ENCODE measurements at regions not wholly inside any gene's neighbourhood (a gene's known extent, or its start where the extent isn't known, plus 50 kb on each side); places are given as distances from the start of the nearest gene placed in this dataset.

DNA sequence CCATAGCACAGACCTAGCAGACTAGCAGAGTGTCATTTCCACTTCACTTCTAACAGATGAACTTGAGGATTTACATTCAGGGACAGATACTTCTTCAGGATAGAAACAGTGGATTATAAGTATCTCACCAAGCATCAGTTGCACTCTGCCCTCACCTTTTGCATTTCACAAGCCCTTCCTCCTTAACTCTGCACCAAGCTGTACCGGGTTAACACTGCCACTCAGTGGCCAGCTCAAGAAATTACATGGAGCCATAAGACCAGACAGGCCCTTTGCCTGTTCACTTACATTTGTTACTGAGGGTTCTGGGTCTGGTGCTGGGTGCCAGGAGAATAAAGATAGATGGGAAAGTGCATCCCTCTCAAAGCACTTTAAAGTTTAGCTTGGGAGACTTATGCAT lies 309.8 kb downstream of the SHANK2 start:
- no peak for ATAC-seq
- peaks cover 2% of the 10 kb centered on the region for H3K36me3 Mint-ChIP-seq (ENCODE audit: low read depth)
- no peak for DNase-seq
- H3K4me1 Mint-ChIP-seq, result no peaks in the 10 kb centered on the region
- no peak overlapping the region for H3K27ac Mint-ChIP-seq
- H3K4me3 Mint-ChIP-seq, result no peak overlapping the region
- H3K9me3 ChIP-seq (ENCODE audit: control insufficient read depth, low read length, poor library complexity, severe bottlenecking), result peaks cover 7% of the 10 kb centered on the region
- no peaks in the 10 kb centered on the region for H3K27me3 Mint-ChIP-seq

DNA sequence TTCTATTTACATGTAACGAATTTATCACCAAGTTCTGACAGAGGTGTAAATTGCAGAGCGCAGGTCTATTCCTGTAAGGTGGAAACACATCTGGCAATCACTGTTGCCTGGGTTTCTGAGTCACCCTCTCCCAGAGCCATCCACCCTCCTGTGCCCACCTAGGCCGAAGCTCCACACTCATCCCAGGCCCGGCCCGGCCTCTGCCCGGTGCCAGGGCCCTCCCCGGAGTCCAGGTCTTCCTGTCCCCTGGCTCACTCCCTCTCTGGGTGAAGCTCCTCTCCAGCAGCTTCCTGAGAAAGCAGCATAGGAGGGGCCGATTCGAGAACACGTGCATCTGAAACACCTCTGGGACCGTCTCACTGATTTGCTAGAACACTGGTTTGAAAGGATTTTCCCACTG lies 308.2 kb downstream of the SHANK2 start:
- no peaks in the 10 kb centered on the region for H3K4me1 Mint-ChIP-seq
- no peak for ATAC-seq
- peaks cover 7% of the 10 kb centered on the region for H3K9me3 ChIP-seq (ENCODE audit: control insufficient read depth, low read length, poor library complexity, severe bottlenecking)
- no peak overlapping the region for H3K27ac Mint-ChIP-seq
- no peak overlapping the region for H3K4me3 Mint-ChIP-seq
- no peak for DNase-seq
- H3K27me3 Mint-ChIP-seq, result no peaks in the 10 kb centered on the region
- peaks cover 2% of the 10 kb centered on the region for H3K36me3 Mint-ChIP-seq (ENCODE audit: low read depth)

DNA sequence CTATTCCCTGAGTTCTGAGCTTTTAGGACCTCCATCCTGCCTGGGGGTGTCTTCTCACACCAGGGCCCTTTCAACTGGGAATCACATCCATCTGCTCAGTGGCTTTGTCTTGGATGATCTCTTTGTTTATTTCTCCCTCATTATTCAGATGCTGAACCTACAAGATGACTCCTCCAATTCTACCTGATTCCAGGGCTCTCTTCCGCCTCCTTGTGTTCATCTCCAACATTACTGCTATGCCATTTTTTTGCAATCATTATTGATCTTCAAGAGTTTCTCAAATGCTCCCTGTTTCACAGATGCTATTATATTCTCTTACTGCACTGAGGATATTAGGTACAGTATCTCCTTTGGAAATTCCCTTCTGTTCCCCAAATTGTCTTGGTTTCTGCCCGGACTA lies 307.7 kb downstream of the SHANK2 start:
- peaks cover 7% of the 10 kb centered on the region for H3K9me3 ChIP-seq (ENCODE audit: control insufficient read depth, low read length, poor library complexity, severe bottlenecking)
- ATAC-seq (no peak), DNase-seq (no peak)
- H3K4me1 Mint-ChIP-seq, result no peaks in the 10 kb centered on the region
- H3K36me3 Mint-ChIP-seq (ENCODE audit: low read depth), result peaks cover 2% of the 10 kb centered on the region
- no peak overlapping the region for H3K4me3 Mint-ChIP-seq
- no peak overlapping the region for H3K27ac Mint-ChIP-seq
- H3K27me3 Mint-ChIP-seq, result no peaks in the 10 kb centered on the region

DNA sequence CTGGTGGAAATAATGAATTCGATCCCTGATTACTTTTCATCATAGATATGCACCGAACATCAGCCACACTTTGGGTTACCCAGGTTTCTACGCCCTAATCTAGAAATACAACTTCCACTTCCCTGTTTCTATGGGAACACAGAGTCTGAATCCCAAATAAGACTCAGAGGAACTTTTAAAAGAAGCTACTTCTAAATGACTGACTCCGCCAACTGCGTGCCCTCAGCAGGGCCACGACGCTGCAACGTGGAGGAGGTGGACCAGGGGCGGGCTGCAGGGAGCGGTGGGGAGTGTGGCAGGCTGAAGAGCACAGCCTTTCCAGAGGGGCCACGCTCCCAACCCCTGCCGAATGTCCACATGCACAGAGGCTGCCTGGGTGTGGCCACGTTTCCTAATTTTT lies 304.0 kb downstream of the SHANK2 start:
- no peak for DNase-seq
- Mint-ChIP-seq H3K4me1 (no peaks in the 10 kb centered on the region), H3K4me3 (no peak overlapping the region), H3K36me3 (ENCODE audit: low read depth) (peaks cover 2% of the 10 kb centered on the region), H3K27ac (no peak overlapping the region), H3K27me3 (no peaks in the 10 kb centered on the region)
- ATAC-seq, result no peak
- H3K9me3 ChIP-seq (ENCODE audit: control insufficient read depth, low read length, poor library complexity, severe bottlenecking), result peaks cover 3% of the 10 kb centered on the region

DNA sequence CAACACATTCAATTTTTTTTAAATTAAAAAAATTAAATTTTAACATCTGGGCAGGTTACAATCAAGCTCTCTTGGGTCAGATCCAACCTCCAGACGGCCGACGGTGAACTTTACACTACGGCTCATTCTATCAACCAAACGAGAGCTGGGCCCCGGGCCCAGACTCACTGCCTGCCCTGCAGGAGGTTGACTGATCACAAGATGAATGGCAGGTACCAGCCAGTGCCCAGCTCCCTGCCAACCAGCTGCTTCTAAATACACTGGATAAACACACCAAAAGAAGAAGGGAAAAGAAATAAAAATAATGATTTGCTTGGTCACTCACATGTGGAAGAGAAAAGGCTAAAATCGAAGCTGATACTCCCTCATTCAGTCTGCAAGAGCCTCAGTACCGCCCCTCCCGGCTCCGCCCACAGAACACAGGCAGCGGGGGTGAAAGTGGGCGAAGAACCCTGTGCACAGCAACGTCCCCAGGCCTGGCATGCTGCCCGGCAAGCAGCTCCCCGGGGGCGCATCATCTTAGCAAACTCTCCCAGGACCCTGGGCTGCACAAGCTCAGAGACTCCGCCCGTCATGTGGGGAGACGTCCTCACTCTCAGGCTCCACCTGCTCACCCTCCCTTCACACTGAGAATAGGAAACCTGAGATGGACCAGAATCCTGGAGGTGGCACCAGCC lies 303.4 kb downstream of the SHANK2 start:
- H3K36me3 Mint-ChIP-seq (ENCODE audit: low read depth), result peaks cover 2% of the 10 kb centered on the region
- H3K9me3 ChIP-seq (ENCODE audit: control insufficient read depth, low read length, poor library complexity, severe bottlenecking), result peaks cover 3% of the 10 kb centered on the region
- no peak overlapping the region for H3K27ac Mint-ChIP-seq
- no peak overlapping the region for H3K4me3 Mint-ChIP-seq
- DNase-seq (no peak), ATAC-seq (no peak)
- no peaks in the 10 kb centered on the region for H3K4me1 Mint-ChIP-seq
- H3K27me3 Mint-ChIP-seq, result peaks cover 4% of the 10 kb centered on the region

DNA sequence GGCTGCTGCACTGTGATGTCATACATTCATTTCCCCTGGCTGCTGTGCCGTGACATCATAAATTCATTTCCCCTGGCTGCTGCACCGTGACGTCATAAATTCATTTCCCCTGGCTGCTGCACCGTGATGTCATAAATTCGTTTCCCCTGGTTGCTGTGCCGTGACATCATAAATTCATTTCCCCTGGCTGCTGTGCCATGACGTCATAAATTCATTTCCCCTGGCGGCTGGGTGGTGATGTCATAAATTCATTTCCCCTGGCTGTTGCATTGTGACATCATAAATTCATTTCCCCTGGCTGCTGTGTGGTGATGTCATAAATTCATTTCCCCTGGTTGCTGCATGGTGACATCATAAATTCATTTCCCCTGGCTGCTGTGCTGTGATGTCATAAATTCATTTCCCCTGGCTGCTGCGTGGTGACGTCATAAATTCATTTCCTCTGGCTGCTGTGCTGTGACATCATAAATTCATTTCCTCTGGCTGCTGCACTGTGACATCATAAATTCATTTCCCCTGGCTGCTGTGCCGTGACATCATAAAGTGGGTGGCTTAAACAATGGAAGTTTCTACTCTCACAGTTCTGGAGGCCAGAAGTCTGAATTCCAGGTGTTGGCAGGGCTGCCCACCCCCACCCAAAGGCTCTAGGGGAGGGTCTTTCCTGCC lies 301.1 kb downstream of the SHANK2 start:
- H3K4me1 Mint-ChIP-seq, result no peaks in the 10 kb centered on the region
- ATAC-seq (no peak), DNase-seq (no peak)
- H3K4me3 Mint-ChIP-seq, result no peak overlapping the region
- no peaks in the 10 kb centered on the region for H3K9me3 ChIP-seq (ENCODE audit: control insufficient read depth, low read length, poor library complexity, severe bottlenecking)
- H3K27ac Mint-ChIP-seq, result no peak overlapping the region
- H3K27me3 Mint-ChIP-seq, result peaks cover 12% of the 10 kb centered on the region
- H3K36me3 Mint-ChIP-seq (ENCODE audit: low read depth), result no peaks in the 10 kb centered on the region

DNA sequence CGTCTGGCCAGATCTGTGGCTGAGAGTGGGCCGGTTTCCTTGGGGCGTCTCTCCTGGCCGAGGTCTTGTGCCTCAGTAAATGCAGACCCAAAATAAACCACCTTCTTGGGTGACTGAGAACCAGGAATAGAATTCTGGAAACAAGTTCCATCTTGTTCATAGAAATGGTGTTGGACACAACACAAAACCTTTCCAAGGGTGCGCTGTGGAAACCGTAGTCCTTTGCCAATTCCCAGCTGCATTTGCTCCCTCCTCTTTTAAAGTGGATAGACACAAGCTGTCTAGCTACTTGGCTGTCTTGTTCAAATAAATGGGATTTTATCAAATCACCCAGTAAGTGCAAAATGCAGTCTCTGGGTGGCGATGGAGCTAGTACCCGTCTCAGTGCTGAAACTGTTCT lies 300.2 kb downstream of the SHANK2 start:
- ATAC-seq, result no peak
- H3K27ac Mint-ChIP-seq, result no peak overlapping the region

DNA sequence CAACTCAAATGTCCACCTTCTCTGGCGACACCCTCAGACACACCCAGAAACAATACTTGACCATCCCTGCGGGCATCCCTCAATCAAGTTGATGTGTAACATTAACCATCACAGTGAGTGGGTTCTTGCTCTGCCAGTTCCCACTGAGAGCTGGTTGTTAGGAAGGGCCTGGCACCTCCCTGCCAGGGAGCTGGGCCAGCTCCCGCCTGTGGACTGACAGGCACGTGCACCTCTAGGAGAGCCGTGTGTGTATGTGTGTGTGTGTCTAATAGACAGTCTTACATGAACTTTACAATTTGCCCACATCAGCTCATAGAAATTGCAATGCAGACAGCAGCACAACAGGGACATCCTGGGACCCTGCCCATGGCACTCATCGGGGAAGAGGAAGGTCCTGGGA lies 298.7 kb downstream of the SHANK2 start:
- no peak for ATAC-seq
- H3K4me1 Mint-ChIP-seq, result no peaks in the 10 kb centered on the region
- H3K36me3 Mint-ChIP-seq (ENCODE audit: low read depth), result no peaks in the 10 kb centered on the region
- H3K27ac Mint-ChIP-seq, result no peak overlapping the region
- DNase-seq, result no peak
- no peaks in the 10 kb centered on the region for H3K9me3 ChIP-seq (ENCODE audit: control insufficient read depth, low read length, poor library complexity, severe bottlenecking)
- H3K4me3 Mint-ChIP-seq, result no peak overlapping the region
- peaks cover 12% of the 10 kb centered on the region for H3K27me3 Mint-ChIP-seq

More for the DNA sequence above, 300.2 kb downstream of the SHANK2 start:
- Mint-ChIP-seq H3K4me3 (no peak overlapping the region), H3K36me3 (ENCODE audit: low read depth) (no peaks in the 10 kb centered on the region), H3K27me3 (peaks cover 12% of the 10 kb centered on the region), H3K4me1 (no peaks in the 10 kb centered on the region)
- no peak for DNase-seq
- H3K9me3 ChIP-seq (ENCODE audit: control insufficient read depth, low read length, poor library complexity, severe bottlenecking), result no peaks in the 10 kb centered on the region

DNA sequence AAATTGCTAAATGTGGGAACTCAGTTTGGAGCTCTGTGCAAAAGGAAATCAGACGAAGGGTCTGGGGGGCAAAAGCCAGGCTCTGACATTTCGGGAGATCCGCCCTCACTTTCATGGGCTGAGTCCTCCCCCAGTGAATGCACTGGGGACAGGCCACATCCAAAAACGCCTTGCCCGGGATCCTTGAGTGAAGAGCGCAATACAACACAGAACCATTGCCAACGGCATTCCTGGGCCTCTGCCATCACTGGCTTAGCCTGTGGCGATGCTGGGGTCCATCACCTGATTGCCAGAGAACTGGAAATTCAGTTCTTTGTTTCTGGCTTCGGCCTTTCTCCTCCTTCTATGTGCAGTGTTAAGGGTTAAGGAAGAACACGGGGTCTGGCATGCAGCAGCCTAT lies 297.9 kb downstream of the SHANK2 start:
- H3K9me3 ChIP-seq (ENCODE audit: control insufficient read depth, low read length, poor library complexity, severe bottlenecking), result no peaks in the 10 kb centered on the region
- Mint-ChIP-seq H3K36me3 (ENCODE audit: low read depth) (no peaks in the 10 kb centered on the region), H3K27ac (no peak overlapping the region), H3K4me3 (no peak overlapping the region), H3K27me3 (peaks cover 12% of the 10 kb centered on the region), H3K4me1 (no peaks in the 10 kb centered on the region)
- ATAC-seq (no peak), DNase-seq (no peak)

All from T-helper 17 cell (primary cell).